ENCODE measurements at regions not wholly inside any gene's neighbourhood (a gene's known extent, or its start where the extent isn't known, plus 50 kb on each side); places are given as distances from the start of the nearest gene placed in this dataset.

DNA sequence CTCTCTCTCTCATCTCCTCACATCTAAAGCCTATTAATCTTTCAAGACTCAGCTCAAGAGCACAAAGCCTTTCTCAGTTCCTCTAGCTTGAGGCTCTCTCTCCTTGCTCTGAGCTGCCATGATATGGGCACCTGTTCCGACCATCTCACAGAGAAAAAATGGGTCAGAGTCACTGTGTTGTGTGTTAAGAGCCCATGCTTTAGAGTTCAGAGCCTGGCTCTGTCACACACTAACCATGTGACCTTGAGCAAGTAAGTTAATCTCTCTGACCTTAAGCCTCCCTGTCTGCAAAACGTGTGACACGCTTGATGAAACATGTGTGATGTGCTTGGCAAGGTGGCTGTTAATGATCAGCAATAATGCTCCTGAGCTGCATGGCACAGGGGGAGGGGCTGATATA, 245.2 kb downstream of the DLEU7 start:
- no peaks in the 10 kb centered on the region for H3K9me3 ChIP-seq
- DNase-seq (no peak), ATAC-seq (peak in 1 of 4 donors; percentile 18)
- H3K27me3 ChIP-seq, result no peaks in the 10 kb centered on the region
- intact Hi-C loops (cut with DNase I), result no loop called here
- 44% methylated on average over 3 of the region's 3 CpGs for WGBS (ENCODE audit: insufficient coverage, low coverage, low lambda C conversion rate, missing lambda C conversion rate)
- TF ChIP-seq CTCF (IDR thresholded peaks at IDR 0.05) (no peak), POLR2A (IDR thresholded peaks at IDR 0.05) (no peak)
- H3K36me3 ChIP-seq, result no peaks in the 10 kb centered on the region
- no peak overlapping the region for H3K4me3 ChIP-seq
- H3K4me1 ChIP-seq, result no peaks in the 10 kb centered on the region
- no peak overlapping the region for H3K27ac ChIP-seq

- H3K4me1 ChIP-seq, result no peaks in the 10 kb centered on the region
- no peak for DNase-seq
- H3K4me3 ChIP-seq, result no peak overlapping the region
- TF ChIP-seq POLR2A (IDR thresholded peaks at IDR 0.05) (no peak), CTCF (IDR thresholded peaks at IDR 0.05) (no peak)
- no peaks in the 10 kb centered on the region for H3K36me3 ChIP-seq
- no peak for ATAC-seq
- intact Hi-C loops (cut with DNase I), result no loop called here
- H3K27me3 ChIP-seq, result no peaks in the 10 kb centered on the region
- no peaks in the 10 kb centered on the region for H3K9me3 ChIP-seq
- H3K27ac ChIP-seq, result no peak overlapping the region
- 31% methylated on average over 4 of the region's 5 CpGs for WGBS (ENCODE audit: insufficient coverage, low coverage, low lambda C conversion rate, missing lambda C conversion rate)
Measured at GRCh38 chr13:50599046-50599445, 244.4 kb downstream of the DLEU7 start.

GRCh38 chr13:50599927-50600326, 243.6 kb downstream of the DLEU7 start:
- WGBS (ENCODE audit: insufficient coverage, low coverage, low lambda C conversion rate, missing lambda C conversion rate), result 40% methylated on average over 2 of the region's 2 CpGs
- H3K4me1 ChIP-seq, result no peaks in the 10 kb centered on the region
- DNase-seq, result no peak
- ATAC-seq, result no peak
- no peak for TF ChIP-seq CTCF (IDR thresholded peaks at IDR 0.05)
- no peak for TF ChIP-seq POLR2A (IDR thresholded peaks at IDR 0.05)
- H3K36me3 ChIP-seq, result no peaks in the 10 kb centered on the region
- H3K27ac ChIP-seq, result no peak overlapping the region
- no peak overlapping the region for H3K4me3 ChIP-seq
- intact Hi-C loops (cut with DNase I), result no loop called here
- H3K9me3 ChIP-seq, result no peaks in the 10 kb centered on the region
- H3K27me3 ChIP-seq, result no peaks in the 10 kb centered on the region

GRCh38 chr13:50608370-50608769, 235.1 kb downstream of the DLEU7 start:
- no peaks in the 10 kb centered on the region for H3K36me3 ChIP-seq
- ATAC-seq (no peak), DNase-seq (no peak)
- no peaks in the 10 kb centered on the region for H3K4me1 ChIP-seq
- H3K4me3 ChIP-seq, result no peak overlapping the region
- TF ChIP-seq POLR2A (IDR thresholded peaks at IDR 0.05) (no peak), CTCF (IDR thresholded peaks at IDR 0.05) (no peak)
- intact Hi-C loops (cut with DNase I), result no loop called here
- H3K9me3 ChIP-seq, result no peaks in the 10 kb centered on the region
- 63% methylated on average over 7 of the region's 7 CpGs for whole genome bisulfite sequencing (ENCODE audit: insufficient coverage, low coverage, low lambda C conversion rate, missing lambda C conversion rate)
- no peak overlapping the region for H3K27ac ChIP-seq
- no peaks in the 10 kb centered on the region for H3K27me3 ChIP-seq

DNA sequence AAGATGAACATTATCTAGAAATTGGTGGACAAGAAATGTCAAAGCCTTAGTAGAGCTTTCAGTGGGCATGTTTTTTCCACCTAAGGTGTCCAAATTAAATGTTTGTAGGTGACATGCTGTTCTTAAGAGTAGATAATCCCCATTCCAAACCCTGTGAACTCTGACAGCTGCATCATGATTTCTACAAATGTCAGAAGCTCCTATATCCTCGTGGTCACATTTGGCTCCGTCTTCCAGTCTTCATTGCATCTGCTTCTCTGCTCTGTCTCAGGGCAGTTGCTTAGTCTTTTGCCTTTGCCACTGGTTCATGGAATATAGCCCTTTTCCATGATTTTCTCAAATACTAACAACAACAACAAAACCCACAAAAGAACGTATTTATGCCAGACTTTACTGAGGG, 234.5 kb downstream of the DLEU7 start:
- Histone ChIP-seq H3K4me1 (no peaks in the 10 kb centered on the region), H3K36me3 (no peaks in the 10 kb centered on the region), H3K9me3 (no peaks in the 10 kb centered on the region), H3K27ac (no peak overlapping the region), H3K4me3 (no peak overlapping the region), H3K27me3 (no peaks in the 10 kb centered on the region)
- TF ChIP-seq CTCF (IDR thresholded peaks at IDR 0.05) (no peak), POLR2A (IDR thresholded peaks at IDR 0.05) (no peak)
- 49% methylated on average over 3 of the region's 3 CpGs for WGBS (ENCODE audit: insufficient coverage, low coverage, low lambda C conversion rate, missing lambda C conversion rate)
- intact Hi-C loops (cut with DNase I), result no loop called here
- ATAC-seq (no peak), DNase-seq (no peak)
